ENCODE measurements at regions not wholly inside any gene's neighbourhood (a gene's known extent, or its start where the extent isn't known, plus 50 kb on each side); places are given as distances from the start of the nearest gene placed in this dataset.
A peak's percentile ranks its signal among the peaks of the same experiment; 100 is the strongest.

DNA sequence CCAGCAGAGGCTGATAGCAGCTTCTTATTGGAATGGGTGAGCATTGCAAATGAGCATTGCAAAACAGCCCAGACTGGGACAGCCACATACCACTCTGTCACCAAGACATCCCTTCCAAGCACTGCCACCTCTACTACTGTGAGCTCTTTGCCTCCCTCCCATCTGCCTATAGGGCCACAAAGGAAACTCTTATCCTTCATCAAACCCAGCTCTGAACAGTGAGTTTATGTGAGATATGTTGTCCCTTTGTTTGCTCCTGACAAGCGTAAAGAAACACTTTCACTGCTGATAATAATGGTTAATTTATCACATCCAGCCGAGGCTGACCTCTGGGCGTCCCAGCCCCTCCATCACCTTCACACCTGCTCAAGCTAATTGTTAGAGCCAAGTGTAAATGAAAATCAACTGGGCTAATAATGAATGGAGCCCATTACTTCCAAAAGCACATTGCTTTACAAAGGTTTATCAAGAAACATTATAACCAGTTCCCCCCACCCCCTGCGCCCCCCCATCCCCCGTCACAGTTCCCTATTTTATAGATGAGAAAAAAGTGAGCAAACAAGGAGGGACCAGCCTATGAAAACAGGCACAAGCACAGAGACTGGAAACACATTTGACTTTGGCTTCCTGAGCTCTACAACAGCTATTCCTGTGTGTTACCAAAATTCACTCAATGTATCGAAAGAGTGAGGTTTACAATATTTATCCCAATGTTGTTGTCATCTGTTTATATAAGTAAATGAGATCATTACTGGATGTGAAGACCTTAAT, 146.3 kb downstream of the ANXA2 start:
- no peak for ATAC-seq

DNA sequence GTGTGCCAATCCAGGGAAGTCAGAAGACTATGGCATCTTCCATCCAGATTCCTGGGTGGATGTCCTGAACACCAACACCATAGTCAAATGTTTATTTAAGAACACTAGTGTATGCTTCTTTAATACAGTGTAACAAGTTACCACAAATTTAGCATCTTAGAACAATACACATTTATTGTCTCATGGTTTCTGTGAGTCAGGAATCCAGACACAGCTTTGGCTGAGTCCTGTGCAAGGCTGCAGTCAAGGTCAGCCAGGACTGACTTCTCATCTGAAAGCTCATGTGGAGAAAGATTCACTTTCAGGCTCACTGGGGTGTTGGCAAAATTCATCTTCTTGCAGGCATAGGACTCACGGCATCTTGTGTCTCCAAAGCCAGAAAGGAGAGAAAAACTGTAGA, 143.4 kb downstream of the ANXA2 start:
- no peaks in the 10 kb centered on the region for H3K27me3 Mint-ChIP-seq (ENCODE audit: insufficient read depth, low read depth, poor library complexity)
- no peak for ATAC-seq
- Histone ChIP-seq H2AFZ (no peak overlapping the region), H3F3A (replicated peaks; ENCODE audit: low read depth) (no peaks in the 10 kb centered on the region), H3K27me3 (ENCODE audit: insufficient read depth) (no peaks in the 10 kb centered on the region), H3K4me3 (no peak overlapping the region), H3K27ac (ENCODE audit: low read depth) (no peak overlapping the region), H3K36me3 (ENCODE audit: insufficient read depth) (no peaks in the 10 kb centered on the region), H3K4me2 (no peak overlapping the region), H4K20me1 (replicated peaks; ENCODE audit: insufficient read depth) (no peaks in the 10 kb centered on the region), H3K4me1 (ENCODE audit: insufficient read depth) (no peaks in the 10 kb centered on the region), H3K79me2 (replicated peaks; ENCODE audit: insufficient read depth) (no peaks in the 10 kb centered on the region), H3K9me2 (ENCODE audit: insufficient read depth) (0 out of 2 replicates have a peak, but pooled peaks cover 2% of the 10 kb centered on the region)
- no peak for TF ChIP-seq ZNF331 (CRISPR knock-in tag; IDR thresholded peaks at IDR 0.05; ENCODE audit: low read depth)
- TF ChIP-seq, protein P1, sequence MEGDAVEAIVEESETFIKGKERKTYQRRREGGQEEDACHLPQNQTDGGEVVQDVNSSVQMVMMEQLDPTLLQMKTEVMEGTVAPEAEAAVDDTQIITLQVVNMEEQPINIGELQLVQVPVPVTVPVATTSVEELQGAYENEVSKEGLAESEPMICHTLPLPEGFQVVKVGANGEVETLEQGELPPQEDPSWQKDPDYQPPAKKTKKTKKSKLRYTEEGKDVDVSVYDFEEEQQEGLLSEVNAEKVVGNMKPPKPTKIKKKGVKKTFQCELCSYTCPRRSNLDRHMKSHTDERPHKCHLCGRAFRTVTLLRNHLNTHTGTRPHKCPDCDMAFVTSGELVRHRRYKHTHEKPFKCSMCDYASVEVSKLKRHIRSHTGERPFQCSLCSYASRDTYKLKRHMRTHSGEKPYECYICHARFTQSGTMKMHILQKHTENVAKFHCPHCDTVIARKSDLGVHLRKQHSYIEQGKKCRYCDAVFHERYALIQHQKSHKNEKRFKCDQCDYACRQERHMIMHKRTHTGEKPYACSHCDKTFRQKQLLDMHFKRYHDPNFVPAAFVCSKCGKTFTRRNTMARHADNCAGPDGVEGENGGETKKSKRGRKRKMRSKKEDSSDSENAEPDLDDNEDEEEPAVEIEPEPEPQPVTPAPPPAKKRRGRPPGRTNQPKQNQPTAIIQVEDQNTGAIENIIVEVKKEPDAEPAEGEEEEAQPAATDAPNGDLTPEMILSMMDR (conservative IDR thresholded peaks at IDR 0.05; ENCODE audit: low read depth in 2 of 2), result no peak
- no peak for TF ChIP-seq EZH2phosphoT487 (IDR thresholded peaks at IDR 0.05; ENCODE audit: unreplicated experiment)
- TF ChIP-seq JUNB (IDR thresholded peaks at IDR 0.05; ENCODE audit: unreplicated experiment), result no peak
- TF ChIP-seq, protein P2, sequence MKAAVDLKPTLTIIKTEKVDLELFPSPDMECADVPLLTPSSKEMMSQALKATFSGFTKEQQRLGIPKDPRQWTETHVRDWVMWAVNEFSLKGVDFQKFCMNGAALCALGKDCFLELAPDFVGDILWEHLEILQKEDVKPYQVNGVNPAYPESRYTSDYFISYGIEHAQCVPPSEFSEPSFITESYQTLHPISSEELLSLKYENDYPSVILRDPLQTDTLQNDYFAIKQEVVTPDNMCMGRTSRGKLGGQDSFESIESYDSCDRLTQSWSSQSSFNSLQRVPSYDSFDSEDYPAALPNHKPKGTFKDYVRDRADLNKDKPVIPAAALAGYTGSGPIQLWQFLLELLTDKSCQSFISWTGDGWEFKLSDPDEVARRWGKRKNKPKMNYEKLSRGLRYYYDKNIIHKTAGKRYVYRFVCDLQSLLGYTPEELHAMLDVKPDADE (IDR thresholded peaks at IDR 0.05), result no peak
- TF ChIP-seq CREB1 (CRISPR knock-in tag; IDR thresholded peaks at IDR 0.05; ENCODE audit: low read depth), result no peak
- no peak for TF ChIP-seq ZNF114 (CRISPR knock-in tag; IDR thresholded peaks at IDR 0.05)
- H3K27ac Mint-ChIP-seq, result no peak overlapping the region
- no peak for DNase-seq (ENCODE audit: low spot score)
- peaks cover 5% of the 10 kb centered on the region for H3K4me1 Mint-ChIP-seq
- no peaks in the 10 kb centered on the region for H3K9me3 Mint-ChIP-seq
- H3K4me3 Mint-ChIP-seq, result no peak overlapping the region
- no peaks in the 10 kb centered on the region for H3K36me3 Mint-ChIP-seq (ENCODE audit: low read depth)

More for the DNA sequence above, 146.3 kb downstream of the ANXA2 start:
- Mint-ChIP-seq H3K27me3 (ENCODE audit: insufficient read depth, low read depth, poor library complexity) (no peaks in the 10 kb centered on the region), H3K27ac (no peak overlapping the region), H3K9me3 (no peaks in the 10 kb centered on the region), H3K36me3 (ENCODE audit: low read depth) (no peaks in the 10 kb centered on the region), H3K4me3 (no peak overlapping the region), H3K4me1 (peaks cover 5% of the 10 kb centered on the region)
- 0 out of 2 replicates have a peak, but pooled peaks cover 2% of the 10 kb centered on the region for H3K9me2 ChIP-seq (ENCODE audit: insufficient read depth)
- TF ChIP-seq CREB1 (CRISPR knock-in tag; IDR thresholded peaks at IDR 0.05; ENCODE audit: low read depth) (no peak), EZH2phosphoT487 (IDR thresholded peaks at IDR 0.05; ENCODE audit: unreplicated experiment) (no peak), POLR2AphosphoS5 (IDR thresholded peaks at IDR 0.05; ENCODE audit: low read depth) (no peak), STAT1 (IDR thresholded peaks at IDR 0.05; ENCODE audit: unreplicated experiment) (no peak), ZNF331 (CRISPR knock-in tag; IDR thresholded peaks at IDR 0.05; ENCODE audit: low read depth) (no peak), EZH2 (IDR thresholded peaks at IDR 0.05; ENCODE audit: low read depth, unreplicated experiment) (no peak), JUNB (IDR thresholded peaks at IDR 0.05; ENCODE audit: unreplicated experiment) (no peak)
- TF ChIP-seq, protein P1 (conservative IDR thresholded peaks at IDR 0.05; ENCODE audit: low read depth in 2 of 2), result no peak
- no peaks in the 10 kb centered on the region for H3K4me1 ChIP-seq (ENCODE audit: insufficient read depth)
- no peaks in the 10 kb centered on the region for H3K36me3 ChIP-seq (ENCODE audit: insufficient read depth)
- no peak for DNase-seq (ENCODE audit: low spot score)
- no peak overlapping the region for H3K4me2 ChIP-seq
- no peaks in the 10 kb centered on the region for H3K27me3 ChIP-seq (ENCODE audit: insufficient read depth)
- H3K4me3 ChIP-seq, result no peak overlapping the region
- no peaks in the 10 kb centered on the region for H3F3A ChIP-seq (replicated peaks; ENCODE audit: low read depth)
- no peaks in the 10 kb centered on the region for H3K79me2 ChIP-seq (replicated peaks; ENCODE audit: insufficient read depth)
- H2AFZ ChIP-seq, result peak overlapping the region; percentile 32; the same call in 1 of the 2 replicates
- no peaks in the 10 kb centered on the region for H4K20me1 ChIP-seq (replicated peaks; ENCODE audit: insufficient read depth)
- H3K27ac ChIP-seq (ENCODE audit: low read depth), result no peak overlapping the region
